ENCODE measurements at regions not wholly inside any gene's neighbourhood (a gene's known extent, or its start where the extent isn't known, plus 50 kb on each side); places are given as distances from the start of the nearest gene placed in this dataset.

DNA sequence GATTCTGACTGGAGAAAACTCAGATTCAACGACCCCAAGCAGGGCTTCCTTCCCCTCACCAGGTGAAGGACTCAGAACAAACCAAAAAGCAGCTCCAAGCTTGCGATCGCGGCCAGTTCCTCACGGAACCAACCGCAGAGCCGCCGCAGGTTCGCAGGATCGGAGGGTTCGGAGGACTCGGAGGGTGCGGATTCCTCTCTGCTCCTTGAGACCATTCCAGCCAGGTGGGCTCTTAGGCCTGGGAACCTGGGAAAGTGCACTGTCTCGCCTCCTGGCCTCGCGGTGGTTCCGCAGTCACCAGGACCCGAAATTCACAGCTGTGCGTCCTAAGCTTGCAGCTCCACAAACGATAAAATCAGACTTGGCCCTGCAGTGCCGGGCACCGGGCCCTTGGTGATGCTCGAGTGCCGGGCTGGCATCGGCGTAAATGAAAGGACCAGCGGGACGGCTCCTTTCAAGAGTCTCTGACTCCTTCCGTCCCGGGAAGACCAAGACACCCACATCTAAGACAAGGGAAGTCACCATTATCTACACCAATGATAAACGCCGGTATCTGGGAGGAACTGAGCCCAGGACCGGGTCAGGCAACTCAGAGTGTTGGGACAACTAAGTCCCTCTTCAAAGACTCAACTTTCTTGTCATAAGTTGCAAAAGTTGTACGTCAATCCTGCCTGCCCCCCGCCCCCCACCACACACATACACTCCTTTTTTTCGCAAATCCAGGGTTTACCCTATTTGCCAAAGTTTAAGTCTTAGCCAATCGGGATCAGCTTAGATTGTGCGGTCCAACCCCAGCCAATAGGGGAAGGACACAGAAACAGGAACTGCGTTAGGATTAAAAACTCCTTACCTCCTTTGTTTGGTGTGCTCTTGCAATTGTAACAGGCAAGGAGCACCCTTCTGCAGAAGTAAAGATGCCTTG is 69.8 kb upstream of the PRSS16 start (continued):
- TF ChIP-seq KLF5 (IDR thresholded peaks at IDR 0.05; ENCODE audit: partially characterized antibody) (no peak), STAT1 (conservative IDR thresholded peaks at IDR 0.05) (no peak), EGR1 (IDR thresholded peaks at IDR 0.05; ENCODE audit: borderline replicate concordance in 1 of 2, low read depth in 2 of 2, low read length in 2 of 2) (no peak), RBBP5 (conservative IDR thresholded peaks at IDR 0.05) (no peak), CREM (IDR thresholded peaks at IDR 0.05; ENCODE audit: low read depth) (no peak), RCOR1 (conservative IDR thresholded peaks at IDR 0.05; ENCODE audit: low read depth, low read length) (no peak), SP1 (IDR thresholded peaks at IDR 0.05; ENCODE audit: low read depth, low read length) (no peak), CHD2 (IDR thresholded peaks at IDR 0.05; ENCODE audit: borderline replicate concordance, low read depth, low read length) (0 out of 2 replicates have a peak, but pooled peaks have one; percentile 19), RAD51 (IDR thresholded peaks at IDR 0.05) (no peak), NFYB (IDR thresholded peaks at IDR 0.05; ENCODE audit: insufficient read depth, low read depth, low read length) (peak; percentile 50; the same call in 1 of the 2 replicates), NFIC (IDR thresholded peaks at IDR 0.05; ENCODE audit: low read depth, low read length) (no peak), EP300 (IDR thresholded peaks at IDR 0.05; ENCODE audit: borderline replicate concordance in 1 of 2, control insufficient read depth in 1 of 2, low read depth in 2 of 2, low read length in 2 of 2) (no peak), FOXM1 (IDR thresholded peaks at IDR 0.05; ENCODE audit: low read depth, low read length) (0 out of 2 replicates have a peak, but pooled peaks have one; percentile 3)
- TF ChIP-seq, protein P1, sequence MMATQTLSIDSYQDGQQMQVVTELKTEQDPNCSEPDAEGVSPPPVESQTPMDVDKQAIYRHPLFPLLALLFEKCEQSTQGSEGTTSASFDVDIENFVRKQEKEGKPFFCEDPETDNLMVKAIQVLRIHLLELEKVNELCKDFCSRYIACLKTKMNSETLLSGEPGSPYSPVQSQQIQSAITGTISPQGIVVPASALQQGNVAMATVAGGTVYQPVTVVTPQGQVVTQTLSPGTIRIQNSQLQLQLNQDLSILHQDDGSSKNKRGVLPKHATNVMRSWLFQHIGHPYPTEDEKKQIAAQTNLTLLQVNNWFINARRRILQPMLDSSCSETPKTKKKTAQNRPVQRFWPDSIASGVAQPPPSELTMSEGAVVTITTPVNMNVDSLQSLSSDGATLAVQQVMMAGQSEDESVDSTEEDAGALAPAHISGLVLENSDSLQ (IDR thresholded peaks at IDR 0.05): peak; percentile 54; the same call in 1 of the 2 replicates
- TF ChIP-seq, protein P2, sequence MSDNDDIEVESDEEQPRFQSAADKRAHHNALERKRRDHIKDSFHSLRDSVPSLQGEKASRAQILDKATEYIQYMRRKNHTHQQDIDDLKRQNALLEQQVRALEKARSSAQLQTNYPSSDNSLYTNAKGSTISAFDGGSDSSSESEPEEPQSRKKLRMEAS (IDR thresholded peaks at IDR 0.05; ENCODE audit: low read depth, low read length): peak; percentile 51; the same call in 1 of the 2 replicates
- TF ChIP-seq, protein P3, sequence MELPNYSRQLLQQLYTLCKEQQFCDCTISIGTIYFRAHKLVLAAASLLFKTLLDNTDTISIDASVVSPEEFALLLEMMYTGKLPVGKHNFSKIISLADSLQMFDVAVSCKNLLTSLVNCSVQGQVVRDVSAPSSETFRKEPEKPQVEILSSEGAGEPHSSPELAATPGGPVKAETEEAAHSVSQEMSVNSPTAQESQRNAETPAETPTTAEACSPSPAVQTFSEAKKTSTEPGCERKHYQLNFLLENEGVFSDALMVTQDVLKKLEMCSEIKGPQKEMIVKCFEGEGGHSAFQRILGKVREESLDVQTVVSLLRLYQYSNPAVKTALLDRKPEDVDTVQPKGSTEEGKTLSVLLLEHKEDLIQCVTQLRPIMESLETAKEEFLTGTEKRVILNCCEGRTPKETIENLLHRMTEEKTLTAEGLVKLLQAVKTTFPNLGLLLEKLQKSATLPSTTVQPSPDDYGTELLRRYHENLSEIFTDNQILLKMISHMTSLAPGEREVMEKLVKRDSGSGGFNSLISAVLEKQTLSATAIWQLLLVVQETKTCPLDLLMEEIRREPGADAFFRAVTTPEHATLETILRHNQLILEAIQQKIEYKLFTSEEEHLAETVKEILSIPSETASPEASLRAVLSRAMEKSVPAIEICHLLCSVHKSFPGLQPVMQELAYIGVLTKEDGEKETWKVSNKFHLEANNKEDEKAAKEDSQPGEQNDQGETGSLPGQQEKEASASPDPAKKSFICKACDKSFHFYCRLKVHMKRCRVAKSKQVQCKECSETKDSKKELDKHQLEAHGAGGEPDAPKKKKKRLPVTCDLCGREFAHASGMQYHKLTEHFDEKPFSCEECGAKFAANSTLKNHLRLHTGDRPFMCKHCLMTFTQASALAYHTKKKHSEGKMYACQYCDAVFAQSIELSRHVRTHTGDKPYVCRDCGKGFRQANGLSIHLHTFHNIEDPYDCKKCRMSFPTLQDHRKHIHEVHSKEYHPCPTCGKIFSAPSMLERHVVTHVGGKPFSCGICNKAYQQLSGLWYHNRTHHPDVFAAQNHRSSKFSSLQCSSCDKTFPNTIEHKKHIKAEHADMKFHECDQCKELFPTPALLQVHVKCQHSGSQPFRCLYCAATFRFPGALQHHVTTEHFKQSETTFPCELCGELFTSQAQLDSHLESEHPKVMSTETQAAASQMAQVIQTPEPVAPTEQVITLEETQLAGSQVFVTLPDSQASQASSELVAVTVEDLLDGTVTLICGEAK (IDR thresholded peaks at IDR 0.05; ENCODE audit: borderline replicate concordance): peak; percentile 15; the same call in 1 of the 2 replicates
- TF ChIP-seq, protein P4, sequence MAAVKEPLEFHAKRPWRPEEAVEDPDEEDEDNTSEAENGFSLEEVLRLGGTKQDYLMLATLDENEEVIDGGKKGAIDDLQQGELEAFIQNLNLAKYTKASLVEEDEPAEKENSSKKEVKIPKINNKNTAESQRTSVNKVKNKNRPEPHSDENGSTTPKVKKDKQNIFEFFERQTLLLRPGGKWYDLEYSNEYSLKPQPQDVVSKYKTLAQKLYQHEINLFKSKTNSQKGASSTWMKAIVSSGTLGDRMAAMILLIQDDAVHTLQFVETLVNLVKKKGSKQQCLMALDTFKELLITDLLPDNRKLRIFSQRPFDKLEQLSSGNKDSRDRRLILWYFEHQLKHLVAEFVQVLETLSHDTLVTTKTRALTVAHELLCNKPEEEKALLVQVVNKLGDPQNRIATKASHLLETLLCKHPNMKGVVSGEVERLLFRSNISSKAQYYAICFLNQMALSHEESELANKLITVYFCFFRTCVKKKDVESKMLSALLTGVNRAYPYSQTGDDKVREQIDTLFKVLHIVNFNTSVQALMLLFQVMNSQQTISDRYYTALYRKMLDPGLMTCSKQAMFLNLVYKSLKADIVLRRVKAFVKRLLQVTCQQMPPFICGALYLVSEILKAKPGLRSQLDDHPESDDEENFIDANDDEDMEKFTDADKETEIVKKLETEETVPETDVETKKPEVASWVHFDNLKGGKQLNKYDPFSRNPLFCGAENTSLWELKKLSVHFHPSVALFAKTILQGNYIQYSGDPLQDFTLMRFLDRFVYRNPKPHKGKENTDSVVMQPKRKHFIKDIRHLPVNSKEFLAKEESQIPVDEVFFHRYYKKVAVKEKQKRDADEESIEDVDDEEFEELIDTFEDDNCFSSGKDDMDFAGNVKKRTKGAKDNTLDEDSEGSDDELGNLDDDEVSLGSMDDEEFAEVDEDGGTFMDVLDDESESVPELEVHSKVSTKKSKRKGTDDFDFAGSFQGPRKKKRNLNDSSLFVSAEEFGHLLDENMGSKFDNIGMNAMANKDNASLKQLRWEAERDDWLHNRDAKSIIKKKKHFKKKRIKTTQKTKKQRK (IDR thresholded peaks at IDR 0.05; ENCODE audit: low read depth, low read length): no peak
- TF ChIP-seq, protein P5, sequence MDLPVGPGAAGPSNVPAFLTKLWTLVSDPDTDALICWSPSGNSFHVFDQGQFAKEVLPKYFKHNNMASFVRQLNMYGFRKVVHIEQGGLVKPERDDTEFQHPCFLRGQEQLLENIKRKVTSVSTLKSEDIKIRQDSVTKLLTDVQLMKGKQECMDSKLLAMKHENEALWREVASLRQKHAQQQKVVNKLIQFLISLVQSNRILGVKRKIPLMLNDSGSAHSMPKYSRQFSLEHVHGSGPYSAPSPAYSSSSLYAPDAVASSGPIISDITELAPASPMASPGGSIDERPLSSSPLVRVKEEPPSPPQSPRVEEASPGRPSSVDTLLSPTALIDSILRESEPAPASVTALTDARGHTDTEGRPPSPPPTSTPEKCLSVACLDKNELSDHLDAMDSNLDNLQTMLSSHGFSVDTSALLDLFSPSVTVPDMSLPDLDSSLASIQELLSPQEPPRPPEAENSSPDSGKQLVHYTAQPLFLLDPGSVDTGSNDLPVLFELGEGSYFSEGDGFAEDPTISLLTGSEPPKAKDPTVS (IDR thresholded peaks at IDR 0.05; ENCODE audit: low read depth, low read length): no peak
